ENCODE measurements at regions not wholly inside any gene's neighbourhood (a gene's known extent, or its start where the extent isn't known, plus 50 kb on each side); places are given as distances from the start of the nearest gene placed in this dataset.
A peak's percentile ranks its signal among the peaks of the same experiment; 100 is the strongest.

- no peak for TF ChIP-seq CTCF (IDR thresholded peaks at IDR 0.05; ENCODE audit: borderline replicate concordance, extremely low read depth, insufficient read depth)
- FAIRE-seq: no peak
Observed at GRCh38 chr3:67301556-67301955, 303.4 kb downstream of the KBTBD8 start.

GRCh38 chr3:67302489-67302888 lies 304.4 kb downstream of the KBTBD8 start:
- Histone ChIP-seq H3K27ac (ENCODE audit: low read depth in 2 of 2, low read length in 2 of 2) (no peak overlapping the region), H3K9me3 (ENCODE audit: control insufficient read depth in 2 of 3, insufficient read depth in 1 of 3, low read length in 3 of 3) (no peaks in the 10 kb centered on the region), H3K4me3 (ENCODE audit: low read length in 3 of 3) (no peak overlapping the region), H3K4me1 (ENCODE audit: control insufficient read depth in 2 of 3, insufficient read depth in 2 of 3, low read depth in 1 of 3, low read length in 3 of 3) (no peaks in the 10 kb centered on the region), H3K36me3 (ENCODE audit: control insufficient read depth in 2 of 3, insufficient read depth in 3 of 3, low read length in 3 of 3) (no peaks in the 10 kb centered on the region), H3K27me3 (ENCODE audit: control insufficient read depth, insufficient read depth, low read length) (no peaks in the 10 kb centered on the region), H3K9ac (ENCODE audit: low read length in 3 of 3) (no peak overlapping the region)
- FAIRE-seq (no peak), DNase-seq (peak in 1 of 5 donors; percentile 18)
- intact Hi-C loops (cut with DNase I): no loop called here
- TF ChIP-seq CTCF (IDR thresholded peaks at IDR 0.05; ENCODE audit: borderline replicate concordance, extremely low read depth, insufficient read depth): no peak

More at GRCh38 chr3:67301556-67301955, 303.4 kb downstream of the KBTBD8 start:
- H3K27me3 ChIP-seq (ENCODE audit: control insufficient read depth, insufficient read depth, low read length): no peaks in the 10 kb centered on the region
- H3K4me3 ChIP-seq (ENCODE audit: low read length in 3 of 3): no peak overlapping the region
- H3K36me3 ChIP-seq (ENCODE audit: control insufficient read depth in 2 of 3, insufficient read depth in 3 of 3, low read length in 3 of 3): no peaks in the 10 kb centered on the region
- no peaks in the 10 kb centered on the region for H3K4me1 ChIP-seq (ENCODE audit: control insufficient read depth in 2 of 3, insufficient read depth in 2 of 3, low read depth in 1 of 3, low read length in 3 of 3)
- no peak overlapping the region for H3K27ac ChIP-seq (ENCODE audit: low read depth in 2 of 2, low read length in 2 of 2)
- intact Hi-C loops (cut with DNase I): no loop called here
- no peak for DNase-seq
- H3K9me3 ChIP-seq (ENCODE audit: control insufficient read depth in 2 of 3, insufficient read depth in 1 of 3, low read length in 3 of 3): no peaks in the 10 kb centered on the region
- no peak overlapping the region for H3K9ac ChIP-seq (ENCODE audit: low read length in 3 of 3)

GRCh38 chr3:67305160-67305559 lies 307.1 kb downstream of the KBTBD8 start:
- no peaks in the 10 kb centered on the region for H3K27me3 ChIP-seq (ENCODE audit: control insufficient read depth, insufficient read depth, low read length)

More at GRCh38 chr3:67305160-67305559, 307.1 kb downstream of the KBTBD8 start:
- Histone ChIP-seq H3K36me3 (ENCODE audit: control insufficient read depth in 2 of 3, insufficient read depth in 3 of 3, low read length in 3 of 3) (no peaks in the 10 kb centered on the region), H3K9ac (ENCODE audit: low read length in 3 of 3) (no peak overlapping the region), H3K27ac (ENCODE audit: low read depth in 2 of 2, low read length in 2 of 2) (no peak overlapping the region), H3K4me3 (ENCODE audit: low read length in 3 of 3) (no peak overlapping the region), H3K4me1 (ENCODE audit: control insufficient read depth in 2 of 3, insufficient read depth in 2 of 3, low read depth in 1 of 3, low read length in 3 of 3) (no peaks in the 10 kb centered on the region), H3K9me3 (ENCODE audit: control insufficient read depth in 2 of 3, insufficient read depth in 1 of 3, low read length in 3 of 3) (no peaks in the 10 kb centered on the region)
- intact Hi-C loops (cut with DNase I): no loop called here
- FAIRE-seq (no peak), DNase-seq (no peak)
- no peak for TF ChIP-seq CTCF (IDR thresholded peaks at IDR 0.05; ENCODE audit: borderline replicate concordance, extremely low read depth, insufficient read depth)
